Activated CD4-positive, alpha-beta memory T cell treated with anti-CD3 and anti-CD28 coated beads for 36 hours (primary cell): ENCODE measurements at regions not wholly inside any gene's neighbourhood (a gene's known extent, or its start where the extent isn't known, plus 50 kb on each side); places are given as distances from the start of the nearest gene placed in this dataset.

Experiments used
- CTCF ChIA-PET: fragments of 350-600 bp; sonication (Branson Sonifier 250); formaldehyde crosslinking; loops from one replicate; lab custom pipeline; 2021; ENCODE audit warnings: antibody characterized with exemption, inconsistent platforms; lab: Charles Lee
- POLR2A ChIA-PET: fragments of 350-600 bp; sonication (Branson Sonifier 250); formaldehyde crosslinking; loops from one replicate; lab custom pipeline; 2021; ENCODE audit warnings: antibody characterized with exemption; lab: Charles Lee
- DNase-seq: peaks from one replicate; pipeline ENCODE4 v3.0.0-alpha.2; 2020
- H3K27ac Mint-ChIP-seq: one replicate; pipeline ENCODE4 v1.8.0; 2021; ENCODE audit warnings: mixed read lengths
- H3K27me3 Mint-ChIP-seq: one replicate; pipeline ENCODE4 v1.8.0; 2021; ENCODE audit warnings: mixed read lengths
- H3K36me3 Mint-ChIP-seq: one replicate; pipeline ENCODE4 v1.8.0; 2021; ENCODE audit warnings: mixed read lengths
- H3K4me1 Mint-ChIP-seq: one replicate; pipeline ENCODE4 v1.8.0; 2021; ENCODE audit warnings: low read depth, mixed read lengths
- H3K4me3 Mint-ChIP-seq: one replicate; pipeline ENCODE4 v1.8.0; 2021; ENCODE audit warnings: mild to moderate bottlenecking, mixed read lengths
- H3K9me3 Mint-ChIP-seq: one replicate; pipeline ENCODE4 v1.8.0; 2021; ENCODE audit warnings: mixed read lengths
- intact Hi-C: fragments of 100-400 bp; cut with micrococcal nuclease; formaldehyde crosslinking; loops from one replicate; pipeline ENCODE4 v1.15.1; 2023

DNA sequence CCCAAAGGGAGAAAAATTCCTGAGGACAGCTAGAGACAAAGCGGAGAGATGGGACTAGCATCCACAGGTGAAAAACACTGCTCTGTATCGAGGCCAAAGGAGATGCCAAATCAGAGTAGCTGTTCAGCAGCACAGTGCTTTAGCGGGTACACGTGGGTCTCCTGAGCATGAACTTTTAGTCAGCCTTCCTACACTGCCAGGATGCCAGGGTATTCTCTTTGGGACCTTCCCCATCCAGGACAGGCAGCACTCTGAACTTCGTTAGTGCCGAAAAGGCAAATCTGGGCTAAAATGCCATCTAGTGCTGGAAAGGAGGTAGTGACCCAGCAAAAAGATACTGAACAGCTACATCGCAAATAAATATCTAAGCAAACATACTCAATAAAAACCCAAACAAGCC, 64.9 kb downstream of the C6orf58 start:
- H3K4me1 Mint-ChIP-seq: no peaks in the 10 kb centered on the region
- no peaks in the 10 kb centered on the region for H3K27me3 Mint-ChIP-seq
- no peak overlapping the region for H3K27ac Mint-ChIP-seq
- CTCF ChIA-PET: interaction anchor here (0.6 to 1.7 kb wide), 8 partner anchors 9 to 451 kb away, joined by 3 to 6 read pairs (median 4); no protein-coding TSS in a partner anchor
- intact Hi-C loops: loop anchor here (2.0 kb wide), 2 partner anchors 87 to 177 kb away; no protein-coding TSS in a partner anchor
- H3K36me3 Mint-ChIP-seq: peaks cover 3% of the 10 kb centered on the region
- DNase-seq: peak; percentile 16
- H3K4me3 Mint-ChIP-seq: no peak overlapping the region
- POLR2A ChIA-PET: no interaction called here
- peaks cover 4% of the 10 kb centered on the region for H3K9me3 Mint-ChIP-seq
